BE2C (cell line): ENCODE measurements at regions not wholly inside any gene's neighbourhood (a gene's known extent, or its start where the extent isn't known, plus 50 kb on each side); places are given as distances from the start of the nearest gene placed in this dataset.

Experiments
- DNase-seq: peaks from one replicate; pipeline ENCODE4 v3.0.0-alpha.2; 2020
- H3K27me3 ChIP-seq: fragments of 250-450 bp; sonication (Bioruptor Pico); 2 replicates; pipeline ENCODE4 v1.5.1; 2020; ENCODE audit warnings: mild to moderate bottlenecking
- H3K36me3 ChIP-seq: fragments of 250-450 bp; sonication (Bioruptor Pico); 2 replicates; pipeline ENCODE4 v1.5.1; 2020; ENCODE audit warnings: mild to moderate bottlenecking
- H3K4me1 ChIP-seq: fragments of 250-450 bp; sonication (Bioruptor Pico); 2 replicates; pipeline ENCODE4 v1.5.1; 2020
- H3K4me3 ChIP-seq: 2 replicates; pipeline ENCODE4 v1.5.1; 2011; ENCODE audit warnings: low read depth, low read length
- H3K9me3 ChIP-seq: fragments of 250-450 bp; sonication (Bioruptor Pico); 2 replicates; pipeline ENCODE4 v1.5.1; 2020
- TF ChIP-seq, protein P1 (sequence below): IDR thresholded peaks from 2 replicates; pipeline ENCODE4 v1.5.1; 2012; ENCODE audit warnings: mild to moderate bottlenecking, low read depth, low read length

DNA sequence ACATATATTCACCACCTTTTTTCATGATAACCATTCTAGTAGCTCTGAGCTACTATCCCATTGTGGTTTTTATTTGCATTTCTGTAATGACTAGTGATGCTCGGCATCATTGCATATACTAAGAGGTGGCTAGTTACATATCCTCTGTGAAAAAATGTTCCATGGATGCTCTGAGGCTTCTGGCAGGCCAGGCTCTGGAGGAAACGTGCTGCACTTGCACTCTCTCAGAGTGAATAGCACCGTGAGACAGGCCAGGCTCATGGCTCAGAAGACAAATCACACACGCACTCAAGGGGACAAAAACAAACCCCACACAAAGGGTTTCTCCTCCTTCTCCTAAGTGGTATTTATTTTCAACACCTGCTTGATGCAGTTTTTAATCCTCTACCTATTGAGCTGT is 1085.3 kb upstream of the CNTNAP5 start:
- H3K9me3 ChIP-seq, result no peaks in the 10 kb centered on the region
- no peak for DNase-seq
- H3K36me3 ChIP-seq, result no peaks in the 10 kb centered on the region
- no peaks in the 10 kb centered on the region for H3K4me1 ChIP-seq
- no peak overlapping the region for H3K4me3 ChIP-seq
- TF ChIP-seq, protein P1, sequence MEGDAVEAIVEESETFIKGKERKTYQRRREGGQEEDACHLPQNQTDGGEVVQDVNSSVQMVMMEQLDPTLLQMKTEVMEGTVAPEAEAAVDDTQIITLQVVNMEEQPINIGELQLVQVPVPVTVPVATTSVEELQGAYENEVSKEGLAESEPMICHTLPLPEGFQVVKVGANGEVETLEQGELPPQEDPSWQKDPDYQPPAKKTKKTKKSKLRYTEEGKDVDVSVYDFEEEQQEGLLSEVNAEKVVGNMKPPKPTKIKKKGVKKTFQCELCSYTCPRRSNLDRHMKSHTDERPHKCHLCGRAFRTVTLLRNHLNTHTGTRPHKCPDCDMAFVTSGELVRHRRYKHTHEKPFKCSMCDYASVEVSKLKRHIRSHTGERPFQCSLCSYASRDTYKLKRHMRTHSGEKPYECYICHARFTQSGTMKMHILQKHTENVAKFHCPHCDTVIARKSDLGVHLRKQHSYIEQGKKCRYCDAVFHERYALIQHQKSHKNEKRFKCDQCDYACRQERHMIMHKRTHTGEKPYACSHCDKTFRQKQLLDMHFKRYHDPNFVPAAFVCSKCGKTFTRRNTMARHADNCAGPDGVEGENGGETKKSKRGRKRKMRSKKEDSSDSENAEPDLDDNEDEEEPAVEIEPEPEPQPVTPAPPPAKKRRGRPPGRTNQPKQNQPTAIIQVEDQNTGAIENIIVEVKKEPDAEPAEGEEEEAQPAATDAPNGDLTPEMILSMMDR, result no peak
- H3K27me3 ChIP-seq, result no peaks in the 10 kb centered on the region

DNA sequence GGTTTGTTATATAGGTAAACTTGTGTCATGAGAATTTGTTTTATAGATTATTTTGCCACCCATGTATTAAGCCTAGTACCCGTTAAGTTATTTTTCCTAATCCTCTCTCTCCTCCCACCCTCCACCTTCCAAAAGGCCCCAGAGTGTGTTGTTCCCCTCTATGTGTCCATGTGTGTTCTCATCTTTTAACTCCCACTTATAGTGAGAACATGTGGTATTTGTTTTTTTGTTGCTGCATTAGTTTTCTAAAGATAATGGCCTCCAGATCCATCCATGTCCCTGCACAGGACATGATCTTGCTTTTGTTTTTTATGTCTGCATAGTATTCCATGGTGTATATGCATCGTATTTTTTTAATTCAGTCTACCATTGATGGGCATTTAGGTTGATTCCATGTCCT is 1075.6 kb upstream of the CNTNAP5 start:
- no peak overlapping the region for H3K4me3 ChIP-seq
- TF ChIP-seq, protein P1, result no peak
- H3K4me1 ChIP-seq, result no peaks in the 10 kb centered on the region
- DNase-seq, result no peak
- H3K9me3 ChIP-seq, result no peaks in the 10 kb centered on the region
- no peaks in the 10 kb centered on the region for H3K27me3 ChIP-seq
- H3K36me3 ChIP-seq, result no peaks in the 10 kb centered on the region

DNA sequence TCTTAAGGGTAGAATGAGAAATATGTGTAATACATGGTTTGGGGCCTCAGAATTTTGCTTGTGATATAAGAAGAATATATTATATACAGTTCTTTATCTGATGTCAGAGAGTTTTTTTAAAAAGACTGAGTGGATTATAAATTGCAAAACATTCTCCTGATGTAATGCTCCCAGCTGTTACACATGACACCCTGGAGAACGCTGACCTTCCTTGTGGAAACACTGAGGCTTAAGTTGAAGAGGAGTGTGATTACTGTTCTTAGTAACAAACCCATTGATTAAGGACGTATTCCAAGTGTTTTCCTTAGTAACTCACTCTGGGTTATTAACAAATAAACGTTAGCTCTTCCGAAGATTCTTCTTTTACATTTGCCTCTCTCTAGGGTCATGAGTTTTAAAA is 1069.3 kb upstream of the CNTNAP5 start:
- no peak overlapping the region for H3K4me3 ChIP-seq
- H3K36me3 ChIP-seq, result no peaks in the 10 kb centered on the region
- no peaks in the 10 kb centered on the region for H3K4me1 ChIP-seq
- no peaks in the 10 kb centered on the region for H3K27me3 ChIP-seq
- no peak for DNase-seq
- TF ChIP-seq, protein P1, result no peak
- no peaks in the 10 kb centered on the region for H3K9me3 ChIP-seq

DNA sequence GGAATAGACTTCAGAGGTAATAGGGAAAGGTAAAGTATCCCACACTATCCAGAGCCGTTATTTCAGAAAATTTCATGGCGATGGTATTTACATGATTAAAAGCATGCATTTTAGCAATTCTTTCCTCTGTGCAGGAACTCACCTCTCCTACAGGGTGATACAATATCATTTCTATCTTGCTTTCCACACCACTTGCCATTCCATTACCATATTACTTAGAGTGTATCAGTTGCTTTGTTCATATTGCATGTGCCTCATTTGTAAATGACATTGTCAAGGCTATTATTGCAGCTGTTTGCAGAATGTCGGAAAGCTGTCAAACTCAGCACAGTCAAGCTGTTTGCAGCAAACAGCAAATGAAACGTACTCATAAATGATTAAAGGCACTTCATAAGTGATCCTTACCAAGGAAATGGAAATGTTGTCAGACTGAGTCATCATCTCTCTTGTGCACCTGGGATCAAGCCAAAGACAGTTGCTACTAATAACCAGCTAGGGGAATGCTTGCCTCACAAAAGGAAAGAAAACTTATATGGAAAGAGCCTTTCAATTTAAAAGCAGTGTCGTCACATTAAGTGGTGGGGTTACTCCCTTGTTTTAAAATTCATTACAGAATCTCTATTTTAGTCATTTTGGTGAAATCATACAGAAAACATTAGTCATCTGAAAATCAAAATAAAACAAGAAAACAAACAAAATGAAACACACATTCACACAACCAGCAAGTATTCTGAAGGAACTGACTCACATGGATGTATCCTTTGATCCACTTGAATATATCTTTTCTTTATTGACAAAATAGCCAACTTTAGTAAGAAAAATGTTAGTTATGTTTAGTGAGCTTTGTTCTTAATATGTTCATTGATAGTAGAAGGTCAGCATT is 1064.1 kb upstream of the CNTNAP5 start:
- no peaks in the 10 kb centered on the region for H3K36me3 ChIP-seq
- no peak overlapping the region for H3K4me3 ChIP-seq
- TF ChIP-seq, protein P1, result no peak
- no peaks in the 10 kb centered on the region for H3K4me1 ChIP-seq
- no peaks in the 10 kb centered on the region for H3K27me3 ChIP-seq
- no peak for DNase-seq
- no peaks in the 10 kb centered on the region for H3K9me3 ChIP-seq

DNA sequence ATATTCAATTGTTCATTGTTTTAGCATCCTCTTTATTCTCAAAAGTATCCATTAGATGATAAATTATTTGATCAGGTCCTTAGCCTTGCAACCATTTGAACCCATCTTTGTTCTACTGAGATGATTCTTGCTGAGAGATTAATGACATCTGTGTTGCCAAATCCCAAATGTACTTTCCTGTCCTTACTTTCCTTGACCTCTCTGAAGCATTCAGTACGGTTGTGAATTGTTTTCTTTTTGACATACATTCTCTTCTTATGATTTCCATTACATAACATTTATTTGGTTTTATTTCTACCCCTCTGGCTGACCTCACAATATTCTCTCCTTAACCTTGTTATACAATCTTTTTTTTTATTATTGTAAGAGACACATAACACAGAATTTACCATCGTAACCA is 1058.6 kb upstream of the CNTNAP5 start:
- H3K9me3 ChIP-seq, result no peaks in the 10 kb centered on the region
- TF ChIP-seq, protein P1, result no peak
- no peak overlapping the region for H3K4me3 ChIP-seq
- H3K4me1 ChIP-seq, result no peaks in the 10 kb centered on the region
- no peaks in the 10 kb centered on the region for H3K27me3 ChIP-seq
- no peak for DNase-seq
- H3K36me3 ChIP-seq, result no peaks in the 10 kb centered on the region

DNA sequence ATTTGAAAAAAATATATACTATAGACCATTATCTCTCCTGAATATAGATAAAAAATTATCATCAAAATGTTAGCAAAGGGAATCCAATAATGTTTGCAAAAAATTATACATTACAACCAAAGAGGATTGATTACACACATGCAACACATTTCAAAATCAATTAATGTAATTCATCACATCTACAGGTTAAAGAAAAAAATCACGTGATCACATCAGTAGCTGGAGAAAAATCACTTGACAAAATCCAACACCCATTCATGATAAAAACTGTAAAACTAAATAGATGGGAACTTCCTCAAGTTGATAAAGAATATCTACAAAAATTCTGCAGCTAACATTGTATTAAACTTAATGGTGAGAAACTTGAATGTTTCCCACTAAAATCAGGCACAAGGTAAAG is 1047.5 kb upstream of the CNTNAP5 start:
- no peaks in the 10 kb centered on the region for H3K9me3 ChIP-seq

More for the DNA sequence above, 1047.5 kb upstream of the CNTNAP5 start:
- Histone ChIP-seq H3K4me3 (no peak overlapping the region), H3K27me3 (no peaks in the 10 kb centered on the region), H3K4me1 (no peaks in the 10 kb centered on the region), H3K36me3 (no peaks in the 10 kb centered on the region)
- DNase-seq, result no peak
- TF ChIP-seq, protein P1, result no peak
